WI38 (cell line): ENCODE measurements at regions not wholly inside any gene's neighbourhood (a gene's known extent, or its start where the extent isn't known, plus 50 kb on each side); places are given as distances from the start of the nearest gene placed in this dataset.
"Not testable (repeated sequence)": the region's sequence is repeated elsewhere in the genome, so short reads cannot be mapped to it uniquely, and the experiment has no call there.

ENCODE experiments used
- H3K4me3 ChIP-seq: 2 replicates; pipeline ENCODE4 v1.5.1; 2011; ENCODE audit warnings: low read depth, mild to moderate bottlenecking, control low read depth, low read length
- TF ChIP-seq, protein P1 (sequence below): IDR thresholded peaks from 2 replicates; pipeline ENCODE4 v1.5.1; 2012; ENCODE audit warnings: low read depth, mild to moderate bottlenecking, control low read depth, low read length

DNA sequence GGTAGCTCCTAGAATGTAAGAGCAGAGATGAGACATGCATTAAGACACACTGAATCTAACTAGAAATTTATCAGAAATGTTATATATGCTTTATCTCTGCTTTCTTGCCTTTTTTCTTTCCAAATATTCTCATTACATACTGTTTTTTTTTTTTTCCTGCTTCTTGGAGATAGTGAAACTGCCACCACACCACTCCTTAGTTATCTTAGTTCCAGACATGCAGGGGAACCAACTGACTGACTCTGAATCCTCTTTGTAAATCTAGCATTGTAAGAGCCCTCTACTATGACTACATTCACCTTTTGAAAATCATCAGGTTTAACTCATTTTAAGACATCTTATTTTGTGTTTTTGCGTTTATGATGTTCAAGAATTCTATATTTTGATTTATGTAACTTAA, 181.3 kb upstream of the ST8SIA4 start:
- TF ChIP-seq, protein P1, sequence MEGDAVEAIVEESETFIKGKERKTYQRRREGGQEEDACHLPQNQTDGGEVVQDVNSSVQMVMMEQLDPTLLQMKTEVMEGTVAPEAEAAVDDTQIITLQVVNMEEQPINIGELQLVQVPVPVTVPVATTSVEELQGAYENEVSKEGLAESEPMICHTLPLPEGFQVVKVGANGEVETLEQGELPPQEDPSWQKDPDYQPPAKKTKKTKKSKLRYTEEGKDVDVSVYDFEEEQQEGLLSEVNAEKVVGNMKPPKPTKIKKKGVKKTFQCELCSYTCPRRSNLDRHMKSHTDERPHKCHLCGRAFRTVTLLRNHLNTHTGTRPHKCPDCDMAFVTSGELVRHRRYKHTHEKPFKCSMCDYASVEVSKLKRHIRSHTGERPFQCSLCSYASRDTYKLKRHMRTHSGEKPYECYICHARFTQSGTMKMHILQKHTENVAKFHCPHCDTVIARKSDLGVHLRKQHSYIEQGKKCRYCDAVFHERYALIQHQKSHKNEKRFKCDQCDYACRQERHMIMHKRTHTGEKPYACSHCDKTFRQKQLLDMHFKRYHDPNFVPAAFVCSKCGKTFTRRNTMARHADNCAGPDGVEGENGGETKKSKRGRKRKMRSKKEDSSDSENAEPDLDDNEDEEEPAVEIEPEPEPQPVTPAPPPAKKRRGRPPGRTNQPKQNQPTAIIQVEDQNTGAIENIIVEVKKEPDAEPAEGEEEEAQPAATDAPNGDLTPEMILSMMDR = no peak
- H3K4me3 ChIP-seq = no peak overlapping the region

DNA sequence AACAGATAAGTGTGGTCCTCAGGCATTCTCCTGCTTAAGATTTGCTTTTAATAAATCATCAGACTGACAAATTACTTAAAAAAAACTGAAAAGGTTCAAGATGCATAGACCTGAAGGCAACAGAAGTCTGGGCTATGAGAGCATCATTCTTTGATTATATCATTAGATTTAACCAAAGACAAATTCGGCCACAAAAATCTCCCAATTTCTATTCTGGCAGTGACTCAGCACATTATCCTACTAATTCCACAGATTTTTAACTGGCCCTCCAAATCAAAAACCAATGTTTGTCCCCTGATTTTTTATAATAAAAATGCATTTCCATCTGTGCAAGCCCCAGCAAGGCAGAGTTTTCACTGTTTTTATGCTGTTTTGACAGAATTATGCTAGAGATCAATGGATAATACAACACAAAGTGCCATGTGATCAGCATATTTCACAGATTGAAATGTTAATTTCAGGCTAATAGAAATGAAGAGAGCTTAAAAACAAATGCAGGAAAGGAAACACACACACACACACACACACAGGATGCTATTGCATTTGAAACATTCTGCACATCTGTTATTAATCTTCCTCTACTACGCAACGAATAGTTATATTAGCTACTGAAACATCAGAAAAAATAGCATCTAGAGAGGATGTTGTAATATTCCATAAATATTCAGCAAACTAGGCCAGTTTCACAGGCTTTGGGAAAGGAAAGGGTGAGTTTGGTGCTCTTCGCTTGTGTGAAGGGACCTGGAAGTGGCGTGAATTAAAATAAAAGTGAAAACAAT, 177.6 kb upstream of the ST8SIA4 start:
- TF ChIP-seq, protein P1 = no peak
- no peak overlapping the region for H3K4me3 ChIP-seq

DNA sequence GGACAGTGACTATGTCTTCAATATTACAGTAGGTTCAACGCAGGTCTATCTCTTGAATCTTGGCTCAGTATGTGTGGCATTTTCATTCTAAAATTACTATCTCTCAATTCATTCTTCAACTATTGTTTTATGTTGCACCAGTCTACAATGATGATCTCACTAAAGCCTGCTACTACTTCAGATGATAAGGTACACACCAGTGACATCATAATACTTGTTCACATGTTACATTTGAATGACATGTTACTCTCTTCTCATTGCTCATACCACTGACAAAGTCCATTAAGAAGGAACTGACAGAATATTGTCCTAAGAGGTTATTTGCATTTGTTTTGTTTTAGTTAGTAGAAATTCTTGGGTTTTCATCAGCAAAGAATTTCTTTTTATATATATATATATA, 165.2 kb upstream of the ST8SIA4 start:
- no peak overlapping the region for H3K4me3 ChIP-seq
- TF ChIP-seq, protein P1 = no peak

DNA sequence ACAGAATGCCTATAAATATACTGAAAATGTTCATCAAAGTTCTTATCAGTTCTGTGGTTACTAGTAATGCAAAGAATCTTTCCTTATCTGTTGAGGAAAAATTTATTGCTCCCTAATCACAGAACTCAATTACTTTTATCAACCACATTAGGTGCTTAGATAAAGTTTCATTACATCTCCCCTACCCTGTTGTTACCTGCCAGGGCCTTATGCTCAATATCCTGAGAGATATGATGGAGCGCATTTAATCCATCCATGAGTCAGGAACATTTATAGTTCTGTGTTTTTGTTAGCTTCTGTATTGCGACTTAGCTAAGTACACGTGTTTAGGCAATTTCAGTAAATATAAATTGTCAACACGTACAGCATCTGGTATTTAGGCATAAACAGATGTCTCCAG, 164.3 kb upstream of the ST8SIA4 start:
- no peak overlapping the region for H3K4me3 ChIP-seq
- TF ChIP-seq, protein P1 = no peak

DNA sequence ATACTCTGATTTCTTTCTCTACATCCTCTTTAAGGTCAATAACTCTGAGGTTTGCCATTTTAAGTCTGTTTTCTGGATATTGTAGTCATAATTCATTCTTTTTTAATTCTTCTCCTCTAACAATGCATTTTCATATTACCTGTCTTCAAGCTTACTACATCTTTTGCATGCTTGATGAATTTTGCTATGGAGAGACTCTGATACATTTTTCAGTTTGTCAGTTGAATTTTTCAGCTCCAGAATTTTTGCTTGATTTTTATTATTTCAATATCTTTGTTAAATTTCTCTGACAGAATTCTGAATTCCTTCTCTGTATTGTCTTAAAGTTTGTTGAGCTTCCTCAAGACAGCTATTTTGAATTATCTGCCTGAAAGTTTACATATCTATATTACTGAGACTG, 159.8 kb upstream of the ST8SIA4 start:
- TF ChIP-seq, protein P1 = no peak
- no peak overlapping the region for H3K4me3 ChIP-seq

DNA sequence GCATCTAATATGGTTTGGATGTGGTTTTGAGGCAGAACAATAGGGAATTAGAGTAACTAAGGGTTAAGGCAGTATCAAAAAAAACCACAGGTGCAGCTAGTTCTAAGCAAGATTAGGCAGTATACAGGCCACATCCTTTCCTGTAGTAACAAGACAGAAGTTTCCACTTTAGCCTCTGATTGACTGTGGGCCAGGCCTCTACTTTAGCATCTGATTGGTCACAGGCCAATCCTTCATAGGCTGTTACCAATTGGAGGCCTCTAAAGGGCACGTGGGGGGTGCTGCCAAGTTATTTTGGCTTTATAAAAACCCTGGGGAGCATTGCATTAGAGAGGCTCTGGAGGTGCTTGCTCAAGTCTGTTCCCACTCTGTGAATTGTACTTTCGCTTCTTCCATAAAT, 144.1 kb upstream of the ST8SIA4 start:
- no peak overlapping the region for H3K4me3 ChIP-seq
- TF ChIP-seq, protein P1 = no peak

DNA sequence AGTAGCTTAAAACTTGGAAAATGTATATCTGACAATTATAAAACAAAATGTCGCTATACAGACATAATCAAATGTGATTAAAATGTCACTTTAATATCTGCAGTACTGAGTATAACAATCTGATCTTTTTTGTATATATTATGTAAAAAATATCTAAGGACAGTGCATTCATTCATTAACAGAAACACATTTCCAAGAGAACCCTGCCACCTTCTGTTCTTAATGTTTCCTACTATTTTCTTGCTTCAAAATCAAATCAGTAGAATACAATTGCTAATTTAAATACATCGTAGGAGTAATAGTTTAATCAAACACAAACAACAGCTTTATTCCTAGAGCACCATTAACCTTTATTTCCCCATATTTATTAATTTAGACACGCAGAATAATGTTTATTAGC, 142.6 kb upstream of the ST8SIA4 start:
- H3K4me3 ChIP-seq = no peak overlapping the region
- TF ChIP-seq, protein P1 = no peak

DNA sequence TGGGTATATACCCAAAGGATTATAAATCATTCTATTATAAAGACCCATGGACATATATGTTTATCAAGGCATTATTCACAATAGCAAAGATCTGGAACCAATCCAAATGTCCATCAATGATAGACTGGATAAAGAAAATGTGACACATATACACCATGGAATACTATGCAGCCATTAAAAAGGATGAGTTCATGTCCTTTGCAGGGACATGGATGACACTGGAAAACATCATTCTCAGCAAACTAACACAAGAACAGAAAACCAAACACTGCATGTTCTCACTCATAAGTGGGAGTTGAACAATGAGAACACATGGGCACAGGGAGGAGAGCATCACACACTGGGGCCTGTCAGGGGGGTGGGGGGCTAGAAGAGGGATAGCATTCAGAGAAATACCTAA, 136.9 kb upstream of the ST8SIA4 start:
- H3K4me3 ChIP-seq = not testable (repeated sequence)
